Astrocyte (in vitro differentiated cells and primary cell): ENCODE measurements at regions not wholly inside any gene's neighbourhood (a gene's known extent, or its start where the extent isn't known, plus 50 kb on each side); places are given as distances from the start of the nearest gene placed in this dataset.

ENCODE experiments used
- DNase-seq: peaks from one replicate; pipeline ENCODE4 v3.0.0-alpha.2; 2010; ENCODE audit warnings: low read depth
- FAIRE-seq: peaks from 2 replicates; lab custom pipeline; 2011; peaks lifted over from hg19 to GRCh38; lab: Jason Lieb, UNC
- H2AFZ ChIP-seq: 2 replicates; pipeline ENCODE4 v1.6.0; 2012; ENCODE audit warnings: low read depth, low read length, inconsistent platforms
- H3K27ac ChIP-seq: 2 replicates; pipeline ENCODE4 v1.5.1; 2011; ENCODE audit warnings: low read depth, low read length, inconsistent platforms
- H3K27me3 ChIP-seq: 2 replicates; pipeline ENCODE4 v1.6.0; 2011; ENCODE audit warnings: low read length, inconsistent platforms; ENCODE audit not compliant: insufficient read depth
- H3K36me3 ChIP-seq: 2 replicates; pipeline ENCODE4 v1.5.1; 2011; ENCODE audit warnings: low read length, inconsistent platforms; ENCODE audit not compliant: insufficient read depth
- H3K4me1 ChIP-seq: 2 replicates; pipeline ENCODE4 v1.5.1; 2011; ENCODE audit warnings: low read length, inconsistent platforms; ENCODE audit not compliant: insufficient read depth
- H3K4me2 ChIP-seq: 2 replicates; pipeline ENCODE4 v1.6.0; 2012; ENCODE audit warnings: low read length, inconsistent platforms
- H3K4me3 ChIP-seq: 2 replicates; pipeline ENCODE4 v1.5.1; 2011; ENCODE audit warnings: low read depth, mild to moderate bottlenecking, low read length, inconsistent platforms; ENCODE audit not compliant: insufficient read depth
- H3K79me2 ChIP-seq: 2 replicates; pipeline ENCODE4 v1.6.0; 2012; ENCODE audit warnings: mild to moderate bottlenecking, low read length, inconsistent platforms; ENCODE audit not compliant: insufficient read depth
- H3K9ac ChIP-seq: 2 replicates; pipeline ENCODE4 v1.6.0; 2012; ENCODE audit warnings: mild to moderate bottlenecking, low read length, inconsistent platforms
- H3K9me3 ChIP-seq: 2 replicates; pipeline ENCODE4 v1.5.1; 2012; ENCODE audit warnings: low read depth, mild to moderate bottlenecking, low read length, inconsistent platforms; ENCODE audit not compliant: insufficient read depth
- H4K20me1 ChIP-seq: 2 replicates; pipeline ENCODE4 v1.6.0; 2012; ENCODE audit warnings: low read length, inconsistent platforms; ENCODE audit not compliant: insufficient read depth
- H3K27ac Mint-ChIP-seq: one replicate; pipeline ENCODE4 v1.8.0; 2021; ENCODE audit warnings: mild to moderate bottlenecking, mixed read lengths; ENCODE audit not compliant: unreplicated experiment
- H3K27me3 Mint-ChIP-seq: one replicate; pipeline ENCODE4 v1.8.0; 2021; ENCODE audit warnings: low read depth, mixed read lengths; ENCODE audit not compliant: unreplicated experiment
- H3K36me3 Mint-ChIP-seq: one replicate; pipeline ENCODE4 v1.8.0; 2021; ENCODE audit warnings: low read depth, mixed read lengths; ENCODE audit not compliant: unreplicated experiment
- H3K4me1 Mint-ChIP-seq: one replicate; pipeline ENCODE4 v1.8.0; 2021; ENCODE audit warnings: low read depth, mixed read lengths; ENCODE audit not compliant: unreplicated experiment
- H3K4me3 Mint-ChIP-seq: one replicate; pipeline ENCODE4 v1.8.0; 2021; ENCODE audit warnings: mild to moderate bottlenecking, moderate library complexity, mixed read lengths; ENCODE audit not compliant: unreplicated experiment
- H3K9me3 Mint-ChIP-seq: one replicate; pipeline ENCODE4 v1.8.0; 2021; ENCODE audit warnings: mild to moderate bottlenecking, mixed read lengths; ENCODE audit not compliant: unreplicated experiment
- CTCF ChIP-seq: IDR thresholded peaks from 2 replicates; pipeline ENCODE4 v1.5.1; 2011; ENCODE audit warnings: low read depth, mild to moderate bottlenecking, inconsistent platforms, low read length, moderate library complexity; ENCODE audit not compliant: insufficient read depth
- EZH2 ChIP-seq: IDR thresholded peaks from 2 replicates; pipeline ENCODE4 v1.6.1; 2012; ENCODE audit warnings: mild to moderate bottlenecking, low read length, inconsistent platforms; ENCODE audit not compliant: insufficient read depth

- H3K27me3 Mint-ChIP-seq, result no peaks in the 10 kb centered on the region
These were observed 79.0 kb upstream of the DAP start for GRCh38 chr5:10839916-10840599.

GRCh38 chr5:10839118-10839517 is 78.1 kb upstream of the DAP start:
- TF ChIP-seq EZH2 (no peak), CTCF (no peak)
- H3K27ac ChIP-seq, result no peak overlapping the region
- Mint-ChIP-seq H3K9me3 (peaks cover 8% of the 10 kb centered on the region), H3K27me3 (no peaks in the 10 kb centered on the region), H3K27ac (no peak overlapping the region), H3K36me3 (no peaks in the 10 kb centered on the region), H3K4me1 (peaks cover 9% of the 10 kb centered on the region), H3K4me3 (no peak overlapping the region)
- no peak overlapping the region for H3K4me3 ChIP-seq
- DNase-seq (no peak), FAIRE-seq (no peak)
- no peaks in the 10 kb centered on the region for H3K36me3 ChIP-seq
- no peaks in the 10 kb centered on the region for H4K20me1 ChIP-seq
- no peak overlapping the region for H3K4me2 ChIP-seq
- no peak overlapping the region for H2AFZ ChIP-seq
- H3K27me3 ChIP-seq, result no peaks in the 10 kb centered on the region
- H3K4me1 ChIP-seq, result peaks cover 13% of the 10 kb centered on the region
- no peaks in the 10 kb centered on the region for H3K9me3 ChIP-seq
- H3K79me2 ChIP-seq, result no peaks in the 10 kb centered on the region
- no peak overlapping the region for H3K9ac ChIP-seq

More at GRCh38 chr5:10839916-10840599, 79.0 kb upstream of the DAP start:
- TF ChIP-seq EZH2, result no peak
- TF ChIP-seq CTCF, result no peak
- H3K27ac ChIP-seq, result no peak overlapping the region
- no peak overlapping the region for H3K9ac ChIP-seq
- H3K4me3 ChIP-seq, result no peak overlapping the region
- no peaks in the 10 kb centered on the region for H3K36me3 Mint-ChIP-seq
- no peak for FAIRE-seq
- H3K4me1 Mint-ChIP-seq, result peaks cover 9% of the 10 kb centered on the region
- no peaks in the 10 kb centered on the region for H3K27me3 ChIP-seq
- no peaks in the 10 kb centered on the region for H4K20me1 ChIP-seq
- H3K9me3 ChIP-seq, result no peaks in the 10 kb centered on the region
- H3K4me3 Mint-ChIP-seq, result no peak overlapping the region
- peaks cover 8% of the 10 kb centered on the region for H3K9me3 Mint-ChIP-seq
- no peak overlapping the region for H2AFZ ChIP-seq
- H3K27ac Mint-ChIP-seq, result no peak overlapping the region
- no peak overlapping the region for H3K4me2 ChIP-seq
- H3K79me2 ChIP-seq, result no peaks in the 10 kb centered on the region
- peaks cover 13% of the 10 kb centered on the region for H3K4me1 ChIP-seq
- no peaks in the 10 kb centered on the region for H3K36me3 ChIP-seq
- DNase-seq, result no peak

- Histone ChIP-seq H2AFZ (no peak overlapping the region), H4K20me1 (no peaks in the 10 kb centered on the region), H3K4me1 (peaks cover 13% of the 10 kb centered on the region), H3K36me3 (no peaks in the 10 kb centered on the region), H3K4me3 (no peak overlapping the region), H3K9ac (peak overlapping the region; percentile 8), H3K79me2 (no peaks in the 10 kb centered on the region), H3K27me3 (no peaks in the 10 kb centered on the region), H3K9me3 (no peaks in the 10 kb centered on the region), H3K4me2 (no peak overlapping the region), H3K27ac (peak overlapping the region; percentile 53)
- Mint-ChIP-seq H3K27me3 (no peaks in the 10 kb centered on the region), H3K9me3 (peaks cover 4% of the 10 kb centered on the region), H3K36me3 (peaks cover 2% of the 10 kb centered on the region), H3K4me1 (peaks cover 10% of the 10 kb centered on the region), H3K27ac (no peak overlapping the region), H3K4me3 (no peak overlapping the region)
- DNase-seq (peak; percentile 57), FAIRE-seq (no peak)
- TF ChIP-seq CTCF, result no peak
These were observed 77.0 kb upstream of the DAP start for GRCh38 chr5:10838038-10838437.
